Smooth muscle cell (in vitro differentiated cells): ENCODE measurements at regions not wholly inside any gene's neighbourhood (a gene's known extent, or its start where the extent isn't known, plus 50 kb on each side); places are given as distances from the start of the nearest gene placed in this dataset.

ENCODE experiments used
- DNase-seq: peaks from one replicate; lab custom pipeline; 2025; ENCODE audit not compliant: unreplicated experiment; lab: John Stamatoyannopoulos, UW
- H2AFZ ChIP-seq: fragments of 200-600 bp; sonication (generic); 2 replicates; pipeline ENCODE4 v1.6.0; 2016; ENCODE audit warnings: antibody characterized with exemption, low read depth, mild to moderate bottlenecking
- H3F3A ChIP-seq: fragments of 200-600 bp; sonication (generic); 2 replicates; pipeline ENCODE4 v1.6.0; 2017; ENCODE audit warnings: antibody characterized with exemption, low read depth
- H3K27ac ChIP-seq: fragments of 200-600 bp; sonication (generic); 2 replicates; pipeline ENCODE4 v1.5.1; 2016; ENCODE audit warnings: low read depth, mild to moderate bottlenecking
- H3K27me3 ChIP-seq: fragments of 200-600 bp; sonication (generic); 2 replicates; pipeline ENCODE4 v1.6.1; 2016; ENCODE audit warnings: low read depth, mild to moderate bottlenecking
- H3K36me3 ChIP-seq: fragments of 200-600 bp; sonication (generic); 2 replicates; pipeline ENCODE4 v1.5.1; 2016; ENCODE audit warnings: low read depth
- H3K4me1 ChIP-seq: fragments of 200-600 bp; sonication (generic); 2 replicates; pipeline ENCODE4 v1.5.1; 2016; ENCODE audit warnings: low read depth
- H3K4me2 ChIP-seq: fragments of 200-600 bp; sonication (generic); 2 replicates; pipeline ENCODE4 v1.6.0; 2016; ENCODE audit warnings: mild to moderate bottlenecking
- H3K4me3 ChIP-seq: fragments of 200-600 bp; sonication (generic); 2 replicates; pipeline ENCODE4 v1.5.1; 2016; ENCODE audit warnings: mild to moderate bottlenecking
- H3K79me2 ChIP-seq: fragments of 200-600 bp; sonication (generic); 2 replicates; pipeline ENCODE4 v1.6.0; 2016; ENCODE audit warnings: low read depth, mild to moderate bottlenecking
- H3K9ac ChIP-seq: fragments of 200-600 bp; sonication (generic); 2 replicates; pipeline ENCODE4 v1.6.0; 2016; ENCODE audit warnings: low read depth
- H3K9me3 ChIP-seq: fragments of 200-600 bp; sonication (generic); replicated peaks from 2 replicates; pipeline ENCODE4 v1.5.1; 2016; ENCODE audit warnings: low read depth
- H4K20me1 ChIP-seq: fragments of 200-600 bp; sonication (generic); 2 replicates; pipeline ENCODE4 v1.6.0; 2016; ENCODE audit warnings: low read depth
- WGBS: methylation state at CpG from one replicate; pipeline ENCODE4 v1.1.7; 2016; ENCODE audit warnings: low lambda C conversion rate; 5-methylcytosine and 5-hydroxymethylcytosine counted together
- TF ChIP-seq, protein P1 (sequence below): fragments of 200-600 bp; sonication (generic); IDR thresholded peaks from 2 replicates; pipeline ENCODE4 v1.5.1; 2017; ENCODE audit warnings: borderline replicate concordance, mild to moderate bottlenecking, antibody characterized with exemption; ENCODE audit not compliant: insufficient read depth, poor library complexity, severe bottlenecking

DNA sequence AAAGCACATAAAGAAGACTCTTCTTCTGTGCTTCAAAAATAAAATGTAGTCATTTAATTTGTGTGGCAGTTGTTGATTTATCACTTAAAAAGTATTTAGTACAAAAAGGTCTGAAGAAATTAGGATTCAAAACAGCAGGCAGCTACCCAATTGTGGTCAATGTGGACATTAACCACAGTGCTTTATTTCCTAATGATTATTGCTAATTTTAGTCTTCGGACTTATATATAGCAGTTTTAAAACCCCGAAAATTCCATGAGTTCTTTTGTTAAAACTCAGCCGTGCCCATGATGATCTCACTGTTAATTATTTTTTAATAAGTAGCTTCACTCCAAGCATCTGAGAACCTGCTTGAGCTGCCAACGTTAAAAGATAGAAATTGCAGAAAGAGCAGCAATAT, 594.3 kb downstream of the STK39 start:
- H3K36me3 ChIP-seq, result no peaks in the 10 kb centered on the region
- no peak overlapping the region for H3K27ac ChIP-seq
- no peaks in the 10 kb centered on the region for H3K27me3 ChIP-seq
- no peak overlapping the region for H2AFZ ChIP-seq
- no peaks in the 10 kb centered on the region for H3F3A ChIP-seq
- no peak for DNase-seq
- H3K4me3 ChIP-seq, result no peak overlapping the region
- peaks cover 5% of the 10 kb centered on the region for H3K4me1 ChIP-seq
- no peaks in the 10 kb centered on the region for H4K20me1 ChIP-seq
- 60% methylated on average over 4 of the region's 4 CpGs for WGBS
- H3K9me3 ChIP-seq, result no peaks in the 10 kb centered on the region
- H3K4me2 ChIP-seq, result peak overlapping the region; percentile 14
- no peak overlapping the region for H3K9ac ChIP-seq
- H3K79me2 ChIP-seq, result no peaks in the 10 kb centered on the region
- TF ChIP-seq, protein P1, sequence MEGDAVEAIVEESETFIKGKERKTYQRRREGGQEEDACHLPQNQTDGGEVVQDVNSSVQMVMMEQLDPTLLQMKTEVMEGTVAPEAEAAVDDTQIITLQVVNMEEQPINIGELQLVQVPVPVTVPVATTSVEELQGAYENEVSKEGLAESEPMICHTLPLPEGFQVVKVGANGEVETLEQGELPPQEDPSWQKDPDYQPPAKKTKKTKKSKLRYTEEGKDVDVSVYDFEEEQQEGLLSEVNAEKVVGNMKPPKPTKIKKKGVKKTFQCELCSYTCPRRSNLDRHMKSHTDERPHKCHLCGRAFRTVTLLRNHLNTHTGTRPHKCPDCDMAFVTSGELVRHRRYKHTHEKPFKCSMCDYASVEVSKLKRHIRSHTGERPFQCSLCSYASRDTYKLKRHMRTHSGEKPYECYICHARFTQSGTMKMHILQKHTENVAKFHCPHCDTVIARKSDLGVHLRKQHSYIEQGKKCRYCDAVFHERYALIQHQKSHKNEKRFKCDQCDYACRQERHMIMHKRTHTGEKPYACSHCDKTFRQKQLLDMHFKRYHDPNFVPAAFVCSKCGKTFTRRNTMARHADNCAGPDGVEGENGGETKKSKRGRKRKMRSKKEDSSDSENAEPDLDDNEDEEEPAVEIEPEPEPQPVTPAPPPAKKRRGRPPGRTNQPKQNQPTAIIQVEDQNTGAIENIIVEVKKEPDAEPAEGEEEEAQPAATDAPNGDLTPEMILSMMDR, result no peak

DNA sequence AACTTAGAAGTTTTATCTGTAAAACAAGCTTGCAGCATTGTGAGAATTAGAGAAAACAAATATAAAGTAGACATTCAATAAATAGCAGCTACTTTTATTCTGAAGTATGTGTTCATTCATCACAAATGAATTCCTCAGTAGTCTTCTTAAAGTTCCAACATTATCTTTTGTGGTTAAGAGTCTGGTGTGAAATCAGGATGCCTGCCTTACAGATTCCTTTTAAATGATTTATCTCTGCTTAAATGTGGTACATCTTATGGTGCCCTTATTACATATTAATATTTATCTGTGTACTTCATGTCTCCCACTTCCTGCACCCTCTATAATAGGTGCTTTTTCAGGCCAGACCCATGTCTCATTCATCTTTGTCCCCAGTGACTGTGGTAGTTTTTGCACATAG, 595.0 kb downstream of the STK39 start:
- Histone ChIP-seq H3K9ac (no peak overlapping the region), H3K9me3 (no peaks in the 10 kb centered on the region), H3K79me2 (no peaks in the 10 kb centered on the region), H3K27me3 (no peaks in the 10 kb centered on the region), H3K27ac (no peak overlapping the region), H3K36me3 (no peaks in the 10 kb centered on the region), H3K4me2 (peak overlapping the region; percentile 14), H4K20me1 (no peaks in the 10 kb centered on the region), H3K4me3 (no peak overlapping the region), H3K4me1 (peaks cover 5% of the 10 kb centered on the region), H3F3A (no peaks in the 10 kb centered on the region), H2AFZ (no peak overlapping the region)
- TF ChIP-seq, protein P1, result no peak
- no peak for DNase-seq

DNA sequence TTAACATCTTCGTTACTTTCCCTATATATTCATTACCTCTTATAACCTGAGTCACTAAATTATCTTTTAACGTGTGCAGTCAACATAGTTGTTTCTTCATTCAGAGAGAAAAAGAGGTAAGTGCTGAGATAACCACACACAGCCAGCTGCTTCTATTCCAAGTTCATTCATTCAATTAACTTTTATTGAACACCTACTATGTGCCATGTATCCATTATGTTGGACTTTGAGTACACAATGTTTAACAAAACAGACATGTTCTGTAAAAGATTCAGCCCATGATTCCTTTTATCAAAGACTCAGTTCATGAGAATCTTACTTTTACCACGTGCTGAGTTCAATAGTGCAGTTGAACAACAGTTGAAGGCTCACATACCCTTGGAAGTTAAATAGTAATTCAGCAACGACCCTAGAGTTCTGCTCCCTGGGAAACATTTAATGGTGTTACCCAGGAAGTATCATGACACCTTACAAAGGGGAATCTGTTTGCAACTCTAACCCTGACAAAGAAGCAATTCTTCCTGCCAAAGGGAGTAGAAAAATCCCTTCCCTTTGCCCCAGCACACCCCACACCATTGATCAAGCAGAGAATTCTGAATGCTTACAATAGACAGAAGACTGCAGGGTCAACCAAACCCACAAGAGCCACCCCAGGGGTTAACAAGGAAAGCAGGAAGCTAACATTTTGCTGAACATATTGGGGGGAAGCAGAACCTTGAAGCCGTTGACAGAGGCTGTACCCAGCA, 595.8 kb downstream of the STK39 start:
- Histone ChIP-seq H4K20me1 (no peaks in the 10 kb centered on the region), H3K36me3 (no peaks in the 10 kb centered on the region), H2AFZ (no peak overlapping the region), H3F3A (no peaks in the 10 kb centered on the region), H3K9me3 (no peaks in the 10 kb centered on the region), H3K27ac (no peak overlapping the region), H3K4me3 (no peak overlapping the region), H3K27me3 (no peaks in the 10 kb centered on the region), H3K4me2 (no peak overlapping the region), H3K4me1 (peaks cover 5% of the 10 kb centered on the region), H3K79me2 (no peaks in the 10 kb centered on the region), H3K9ac (no peak overlapping the region)
- no peak for DNase-seq
- 76% methylated on average over 5 of the region's 5 CpGs for WGBS
- TF ChIP-seq, protein P1, result no peak

DNA sequence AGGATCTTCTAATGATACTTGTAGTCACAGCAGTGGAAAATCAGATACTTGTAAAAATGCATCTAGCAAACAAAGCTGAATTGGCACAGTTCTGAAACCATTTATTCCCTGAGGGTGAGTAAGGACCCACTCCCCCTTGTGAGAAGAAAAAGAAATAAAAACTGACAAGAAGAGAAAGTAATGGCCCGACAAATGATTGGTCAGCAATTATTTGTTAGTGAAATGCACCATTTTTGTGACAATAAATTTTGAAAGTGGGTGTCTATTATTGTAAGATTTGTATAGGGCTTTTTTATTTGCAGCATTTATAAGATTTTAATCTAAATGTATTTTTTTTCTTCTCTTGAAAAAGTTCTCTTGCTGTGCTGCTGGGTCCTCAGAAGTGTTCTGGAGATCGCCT, 600.8 kb downstream of the STK39 start:
- no peaks in the 10 kb centered on the region for H3K27me3 ChIP-seq
- 97% methylated on average over 2 of the region's 2 CpGs for WGBS
- H3K27ac ChIP-seq, result no peak overlapping the region
- H3K36me3 ChIP-seq, result no peaks in the 10 kb centered on the region
- no peak overlapping the region for H3K9ac ChIP-seq
- no peaks in the 10 kb centered on the region for H4K20me1 ChIP-seq
- H3K4me1 ChIP-seq, result no peaks in the 10 kb centered on the region
- DNase-seq, result no peak
- no peak overlapping the region for H3K4me2 ChIP-seq
- H3K79me2 ChIP-seq, result no peaks in the 10 kb centered on the region
- no peak overlapping the region for H2AFZ ChIP-seq
- no peaks in the 10 kb centered on the region for H3K9me3 ChIP-seq
- no peak overlapping the region for H3K4me3 ChIP-seq
- H3F3A ChIP-seq, result no peaks in the 10 kb centered on the region
- TF ChIP-seq, protein P1, result no peak
